NB4 (cell line): ENCODE measurements at regions not wholly inside any gene's neighbourhood (a gene's known extent, or its start where the extent isn't known, plus 50 kb on each side); places are given as distances from the start of the nearest gene placed in this dataset.

Source experiments
- DNase-seq: peaks from one replicate; pipeline ENCODE4 v3.0.0; 2010; ENCODE audit warnings: low read depth
- H3K4me3 ChIP-seq: one replicate; pipeline ENCODE4 v1.5.1; 2011; ENCODE audit warnings: mild to moderate bottlenecking, low read depth, low read length, moderate library complexity
- MYC ChIP-seq: IDR thresholded peaks from 2 replicates; pipeline ENCODE4 v1.6.1; 2011; ENCODE audit warnings: low read depth, low read length
- POLR2A ChIP-seq: IDR thresholded peaks from 2 replicates; pipeline ENCODE4 v1.6.1; 2011; ENCODE audit warnings: mild to moderate bottlenecking; ENCODE audit not compliant: insufficient read length; ENCODE audit errors: extremely low read depth
- TF ChIP-seq, protein P1 (sequence below): IDR thresholded peaks from 2 replicates; pipeline ENCODE4 v1.6.1; 2011; ENCODE audit warnings: low read depth, low read length
- TF ChIP-seq, protein P2 (sequence below): IDR thresholded peaks from one replicate; pipeline ENCODE4 v1.5.1; 2012; ENCODE audit warnings: low read depth, low read length

DNA sequence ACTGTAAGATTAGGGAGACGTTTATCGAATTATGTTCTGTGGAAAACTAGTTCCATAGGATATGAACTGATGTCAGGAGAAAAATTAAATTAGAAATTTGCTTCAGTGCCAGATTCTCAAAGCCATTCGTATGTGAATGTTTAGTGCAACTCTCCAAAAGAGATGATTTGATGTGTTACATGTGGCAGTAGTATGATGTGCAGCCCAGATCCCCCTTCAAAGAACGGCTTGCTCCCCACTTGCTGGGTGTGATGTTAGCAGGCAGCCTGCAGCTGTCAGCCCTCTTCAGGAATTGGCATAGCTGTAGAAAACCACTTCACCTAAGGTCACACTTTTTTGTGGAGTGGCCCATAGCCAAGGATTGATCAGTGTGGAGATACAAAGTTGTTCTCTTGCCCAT lies 127.0 kb upstream of the CCDC54 start:
- TF ChIP-seq, protein P1, sequence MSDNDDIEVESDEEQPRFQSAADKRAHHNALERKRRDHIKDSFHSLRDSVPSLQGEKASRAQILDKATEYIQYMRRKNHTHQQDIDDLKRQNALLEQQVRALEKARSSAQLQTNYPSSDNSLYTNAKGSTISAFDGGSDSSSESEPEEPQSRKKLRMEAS: no peak
- TF ChIP-seq, protein P2, sequence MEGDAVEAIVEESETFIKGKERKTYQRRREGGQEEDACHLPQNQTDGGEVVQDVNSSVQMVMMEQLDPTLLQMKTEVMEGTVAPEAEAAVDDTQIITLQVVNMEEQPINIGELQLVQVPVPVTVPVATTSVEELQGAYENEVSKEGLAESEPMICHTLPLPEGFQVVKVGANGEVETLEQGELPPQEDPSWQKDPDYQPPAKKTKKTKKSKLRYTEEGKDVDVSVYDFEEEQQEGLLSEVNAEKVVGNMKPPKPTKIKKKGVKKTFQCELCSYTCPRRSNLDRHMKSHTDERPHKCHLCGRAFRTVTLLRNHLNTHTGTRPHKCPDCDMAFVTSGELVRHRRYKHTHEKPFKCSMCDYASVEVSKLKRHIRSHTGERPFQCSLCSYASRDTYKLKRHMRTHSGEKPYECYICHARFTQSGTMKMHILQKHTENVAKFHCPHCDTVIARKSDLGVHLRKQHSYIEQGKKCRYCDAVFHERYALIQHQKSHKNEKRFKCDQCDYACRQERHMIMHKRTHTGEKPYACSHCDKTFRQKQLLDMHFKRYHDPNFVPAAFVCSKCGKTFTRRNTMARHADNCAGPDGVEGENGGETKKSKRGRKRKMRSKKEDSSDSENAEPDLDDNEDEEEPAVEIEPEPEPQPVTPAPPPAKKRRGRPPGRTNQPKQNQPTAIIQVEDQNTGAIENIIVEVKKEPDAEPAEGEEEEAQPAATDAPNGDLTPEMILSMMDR: no peak
- no peak for TF ChIP-seq POLR2A
- no peak for TF ChIP-seq MYC
- no peak for DNase-seq
- H3K4me3 ChIP-seq: no peak overlapping the region

DNA sequence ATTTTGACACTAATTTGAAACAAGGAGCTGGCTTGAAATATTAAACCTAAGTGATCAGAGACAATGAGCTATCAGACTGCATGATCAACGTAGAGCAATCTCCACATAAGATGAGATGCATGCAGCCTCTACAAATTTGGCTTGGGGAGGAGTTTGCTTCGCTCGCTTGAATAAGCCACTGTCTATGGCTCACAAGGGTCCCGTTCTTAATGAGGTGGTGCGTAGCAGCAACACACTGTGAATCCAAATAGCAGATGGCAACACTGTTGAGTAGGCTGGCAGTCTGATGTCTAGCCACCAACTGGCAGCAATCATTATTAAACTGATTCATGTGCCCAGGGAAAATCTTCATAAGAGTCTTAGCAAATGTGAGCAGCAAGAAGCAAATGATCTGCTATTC lies 125.4 kb upstream of the CCDC54 start:
- H3K4me3 ChIP-seq: no peak overlapping the region
- DNase-seq: no peak
- TF ChIP-seq MYC: no peak
- TF ChIP-seq, protein P2: no peak
- no peak for TF ChIP-seq POLR2A
- TF ChIP-seq, protein P1: no peak

DNA sequence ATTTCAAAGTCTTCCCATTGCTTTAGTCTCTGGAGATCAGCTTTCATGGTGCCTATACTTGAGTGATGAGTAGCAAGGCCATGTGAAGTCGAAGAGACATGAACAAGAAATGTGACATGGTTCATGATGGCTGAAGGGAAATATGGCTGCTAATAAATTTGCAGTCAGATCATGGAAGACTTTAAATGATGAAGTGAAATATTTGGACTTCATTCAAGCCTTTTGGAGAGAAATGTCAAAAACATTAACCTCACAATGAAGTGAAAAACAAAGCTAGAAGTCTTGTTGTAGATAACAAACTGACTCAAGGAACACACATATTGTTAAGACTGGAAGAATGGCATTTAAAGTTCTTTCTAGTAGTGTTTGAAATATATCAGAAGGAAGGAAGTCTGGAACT lies 120.3 kb upstream of the CCDC54 start:
- TF ChIP-seq MYC: no peak
- no peak for TF ChIP-seq POLR2A
- TF ChIP-seq, protein P1: no peak
- TF ChIP-seq, protein P2: no peak
- H3K4me3 ChIP-seq: no peak overlapping the region
- DNase-seq: no peak

DNA sequence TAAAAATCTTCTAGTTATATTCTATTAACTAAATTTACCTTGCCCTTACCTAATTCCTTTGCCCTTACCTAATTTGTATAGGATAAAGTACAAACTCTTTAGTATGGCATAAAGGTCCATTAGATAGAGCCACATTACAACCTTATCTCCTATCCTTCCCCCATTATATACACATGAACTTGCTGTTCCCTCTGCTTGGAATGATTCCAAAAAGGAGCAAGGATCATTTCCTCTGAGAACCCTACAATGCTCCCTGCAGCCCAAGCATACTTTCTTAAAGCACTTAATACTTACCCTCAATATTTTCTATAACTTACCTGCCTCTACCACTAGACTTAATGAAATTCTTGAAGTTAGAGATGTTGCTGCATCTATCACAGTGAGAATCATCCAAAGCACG lies 118.9 kb upstream of the CCDC54 start:
- TF ChIP-seq, protein P1: no peak
- no peak for TF ChIP-seq POLR2A
- TF ChIP-seq, protein P2: no peak
- TF ChIP-seq MYC: no peak
- DNase-seq: no peak

DNA sequence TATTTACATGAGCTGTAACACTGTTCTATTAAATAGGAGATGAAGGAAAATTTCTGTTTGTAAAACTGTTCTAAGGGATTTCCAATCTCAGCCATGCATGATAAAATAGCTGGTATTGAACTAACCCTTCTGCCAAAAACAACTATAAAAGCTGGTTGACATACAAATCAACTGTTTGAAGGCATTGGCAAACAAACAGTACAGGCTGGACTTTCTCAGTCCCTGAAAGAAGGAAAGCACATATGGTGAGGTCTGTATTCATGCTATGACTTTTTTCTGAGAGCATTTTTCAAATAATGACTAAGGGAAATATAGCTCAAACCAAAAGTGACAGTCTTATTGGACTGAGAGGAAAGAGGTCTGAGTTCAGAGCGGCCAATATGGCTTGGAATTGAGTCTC lies 117.0 kb upstream of the CCDC54 start:
- TF ChIP-seq MYC: no peak
- TF ChIP-seq, protein P2: no peak
- TF ChIP-seq, protein P1: no peak
- H3K4me3 ChIP-seq: no peak overlapping the region

More for the DNA sequence above, 118.9 kb upstream of the CCDC54 start:
- H3K4me3 ChIP-seq: no peak overlapping the region

More for the DNA sequence above, 117.0 kb upstream of the CCDC54 start:
- no peak for DNase-seq
